CD4-positive, alpha-beta T cell (primary cell): ENCODE measurements at regions not wholly inside any gene's neighbourhood (a gene's known extent, or its start where the extent isn't known, plus 50 kb on each side); places are given as distances from the start of the nearest gene placed in this dataset.
"Not testable (repeated sequence)": the region's sequence is repeated elsewhere in the genome, so short reads cannot be mapped to it uniquely, and the experiment has no call there.

Experiments used
- ATAC-seq: fragments of 200-7000 bp; cut with Tn5 transposase; one replicate; pipeline ENCODE4 v1.10.0; 2022; ENCODE audit warnings: mild to moderate bottlenecking; ENCODE audit not compliant: poor library complexity
- CTCF ChIA-PET: fragments of 350-600 bp; sonication (Branson Sonifier 250); formaldehyde crosslinking; loops from one replicate; lab custom pipeline; 2021; ENCODE audit warnings: antibody characterized with exemption, inconsistent platforms; lab: Charles Lee
- POLR2A ChIA-PET: fragments of 350-600 bp; sonication (Branson Sonifier 250); formaldehyde crosslinking; loops from one replicate; lab custom pipeline; 2021; ENCODE audit warnings: antibody characterized with exemption, inconsistent platforms; lab: Charles Lee
- DNase-seq, 14 experiments: peaks; one replicate each; pipeline ENCODE4 v3.0.0-alpha.2; 2013 to 2020; ENCODE audit warnings: mixed read lengths in 2 of 14
- H3K27ac ChIP-seq, 2 donors: one replicate each; pipeline versions ENCODE4 v1.5.1 to v1.7.0; 2013; ENCODE audit warnings: low read length in 2 of 2, low read depth in 1 of 2, mild to moderate bottlenecking in 1 of 2
- H3K27me3 ChIP-seq, 2 experiments: 1 replicate in 1 of 2; 2 replicates in 1 of 2; pipeline versions ENCODE4 v1.6.1 to v1.7.0; 2013; ENCODE audit warnings: low read length in 2 of 2, control low read depth in 1 of 2, mild to moderate bottlenecking in 1 of 2, moderate library complexity in 1 of 2; ENCODE audit not compliant: insufficient read depth in 2 of 2, control insufficient read depth in 1 of 2
- H3K36me3 ChIP-seq: one replicate; pipeline ENCODE4 v1.6.1; 2013; ENCODE audit warnings: low read length, control low read depth; ENCODE audit not compliant: insufficient read depth
- H3K4me1 ChIP-seq: one replicate; pipeline ENCODE4 v1.6.1; 2013; ENCODE audit warnings: low read length, control low read depth; ENCODE audit not compliant: insufficient read depth
- H3K4me3 ChIP-seq: one replicate; pipeline ENCODE4 v1.5.1; 2013; ENCODE audit warnings: mild to moderate bottlenecking, low read length, moderate library complexity
- H3K9me3 ChIP-seq, 2 experiments: 1 replicate in 1 of 2; 2 replicates in 1 of 2; pipeline versions ENCODE4 v1.6.1 to v1.7.0; 2013; ENCODE audit warnings: low read length in 2 of 2, mild to moderate bottlenecking in 2 of 2, control low read depth in 1 of 2, moderate library complexity in 1 of 2; ENCODE audit not compliant: control insufficient read depth in 1 of 2, insufficient read depth in 1 of 2
- H3K27ac Mint-ChIP-seq: one replicate; pipeline ENCODE4 v1.8.0; 2020; ENCODE audit warnings: mixed read lengths
- H3K27me3 Mint-ChIP-seq: one replicate; pipeline ENCODE4 v1.8.0; 2021; ENCODE audit warnings: mixed read lengths
- H3K36me3 Mint-ChIP-seq: one replicate; pipeline ENCODE4 v1.8.0; 2021; ENCODE audit warnings: low read depth, mixed read lengths
- H3K4me1 Mint-ChIP-seq: one replicate; pipeline ENCODE4 v1.8.0; 2021; ENCODE audit warnings: low read depth, mixed read lengths
- H3K4me3 Mint-ChIP-seq: one replicate; pipeline ENCODE4 v1.8.0; 2020; ENCODE audit warnings: mild to moderate bottlenecking, mixed read lengths
- H3K9me3 Mint-ChIP-seq: one replicate; pipeline ENCODE4 v1.8.0; 2020; ENCODE audit warnings: mixed read lengths
- intact Hi-C, 2 experiments: fragments of 100-400 bp; cut with DNase I in 1 of 2; cut with micrococcal nuclease in 1 of 2; formaldehyde crosslinking; loops; one replicate each; pipeline versions ENCODE4 v1.15.1 to v1.9.0; 2023 to 2025; cut with DNase I, micrococcal nuclease

DNA sequence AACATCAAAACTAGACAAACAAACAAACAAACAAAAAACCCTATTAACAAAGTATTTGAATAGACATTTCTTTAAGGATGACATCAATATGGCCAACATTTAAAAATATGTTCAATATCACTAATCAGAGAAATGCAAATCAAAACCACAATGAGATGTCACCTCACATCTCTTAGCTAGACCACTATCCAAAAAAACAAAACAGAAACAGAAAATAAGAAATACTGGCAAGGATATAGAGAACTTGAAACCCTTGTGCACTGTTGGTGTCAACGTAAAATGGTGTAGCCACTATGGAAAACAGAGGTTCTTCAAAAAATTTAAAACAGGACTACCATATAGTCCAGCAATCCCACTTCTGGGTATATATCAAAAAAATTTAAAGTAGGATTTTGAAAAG is 308.2 kb downstream of the SPATA31A1 start:
- H3K36me3 ChIP-seq, result not testable (repeated sequence)

DNA sequence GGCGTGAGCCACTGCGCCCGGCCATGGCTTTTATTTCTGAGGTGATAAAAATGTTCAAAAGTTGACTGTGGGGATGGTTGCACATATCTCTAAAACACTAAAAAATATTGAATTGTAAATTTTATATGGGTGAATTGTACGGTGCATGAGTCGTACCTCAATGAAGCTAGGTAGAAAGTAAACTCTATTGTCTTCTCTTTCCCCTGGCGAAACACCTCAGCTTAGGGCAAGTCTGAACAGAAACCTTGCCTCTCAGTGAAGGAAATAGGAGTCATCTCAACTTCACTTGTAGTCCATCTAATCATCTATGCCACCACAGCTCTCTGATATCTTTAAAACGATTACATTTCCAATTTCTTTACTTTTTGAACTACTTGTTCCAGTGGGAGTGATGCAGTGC is 309.6 kb downstream of the SPATA31A1 start:
- H3K4me3 ChIP-seq, CTCF ChIA-PET, H3K9me3 ChIP-seq, POLR2A ChIA-PET, DNase-seq, H3K36me3 ChIP-seq, H3K36me3 Mint-ChIP-seq, H3K4me1 ChIP-seq, H3K27ac ChIP-seq, H3K27ac Mint-ChIP-seq, ATAC-seq, H3K4me3 Mint-ChIP-seq, intact Hi-C loops, H3K9me3 Mint-ChIP-seq, H3K27me3 ChIP-seq, H3K27me3 Mint-ChIP-seq, H3K4me1 Mint-ChIP-seq: not testable (repeated sequence)

More for the DNA sequence above, 308.2 kb downstream of the SPATA31A1 start:
- H3K27ac Mint-ChIP-seq, H3K27me3 Mint-ChIP-seq, H3K9me3 Mint-ChIP-seq, H3K4me3 ChIP-seq, POLR2A ChIA-PET, H3K36me3 Mint-ChIP-seq, H3K4me1 Mint-ChIP-seq, H3K27ac ChIP-seq, H3K4me3 Mint-ChIP-seq, H3K27me3 ChIP-seq, intact Hi-C loops, H3K4me1 ChIP-seq, ATAC-seq, H3K9me3 ChIP-seq, DNase-seq, CTCF ChIA-PET: not testable (repeated sequence)

DNA sequence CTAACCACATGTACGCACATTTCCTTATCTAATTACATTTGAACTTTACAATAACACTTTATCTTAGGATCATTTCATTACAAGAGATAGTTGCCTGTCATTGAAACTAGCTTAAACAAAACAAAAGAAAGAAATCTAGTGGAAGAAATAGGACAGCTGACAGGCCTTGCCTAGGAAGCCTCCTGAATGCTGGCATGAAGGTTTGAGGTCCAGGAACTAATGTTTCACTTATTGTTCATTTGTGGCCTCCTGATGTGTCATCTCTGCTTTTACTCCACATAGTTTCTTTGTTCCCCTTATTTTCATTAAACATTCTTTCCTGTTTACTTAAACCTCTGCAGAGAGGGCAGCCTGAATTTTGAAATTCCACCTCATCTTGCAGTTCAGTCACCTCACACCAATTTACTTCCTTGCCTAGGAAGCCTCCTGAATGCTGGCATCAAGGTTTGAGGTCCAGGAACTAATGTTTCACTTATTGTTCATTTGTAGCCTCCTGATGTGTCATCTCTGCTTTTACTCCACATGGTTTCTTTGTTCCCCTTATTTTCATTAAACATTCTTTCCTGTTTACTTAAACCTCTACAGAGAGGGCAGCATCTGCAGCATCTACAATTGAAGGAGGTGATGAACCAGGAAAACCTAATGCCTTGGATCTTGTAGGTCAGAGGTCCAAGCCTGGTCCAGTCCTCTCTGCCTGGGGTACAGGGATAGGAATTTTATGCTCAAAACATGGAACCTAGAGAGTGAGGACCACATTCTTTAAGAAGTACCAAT is 319.2 kb downstream of the SPATA31A1 start:
- H3K27ac ChIP-seq, H3K27me3 Mint-ChIP-seq, H3K36me3 Mint-ChIP-seq, H3K9me3 ChIP-seq, H3K4me1 Mint-ChIP-seq, POLR2A ChIA-PET, CTCF ChIA-PET, H3K4me1 ChIP-seq, ATAC-seq, intact Hi-C loops, H3K4me3 Mint-ChIP-seq, H3K27me3 ChIP-seq, H3K36me3 ChIP-seq, DNase-seq, H3K27ac Mint-ChIP-seq, H3K4me3 ChIP-seq, H3K9me3 Mint-ChIP-seq: not testable (repeated sequence)

DNA sequence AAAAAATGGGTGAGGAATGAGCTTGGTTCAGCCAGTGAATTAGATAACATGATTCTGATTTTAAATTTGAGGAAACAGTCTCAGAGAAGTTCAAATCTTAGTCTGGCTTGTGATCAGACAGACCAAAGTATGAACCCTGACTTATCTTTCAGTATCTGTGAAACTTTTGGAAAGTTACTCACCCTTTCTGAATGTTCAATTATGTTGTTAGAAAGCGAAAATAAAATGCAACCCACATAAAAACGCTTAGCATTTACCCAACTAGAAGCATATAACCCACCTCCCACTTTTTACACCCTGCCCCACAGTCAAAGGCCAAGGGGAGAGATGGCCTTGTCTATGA is 319.7 kb downstream of the SPATA31A1 start:
- POLR2A ChIA-PET, ATAC-seq, H3K4me1 ChIP-seq, H3K9me3 Mint-ChIP-seq, H3K27ac Mint-ChIP-seq, H3K36me3 Mint-ChIP-seq, H3K27ac ChIP-seq, H3K4me3 Mint-ChIP-seq, H3K4me3 ChIP-seq, CTCF ChIA-PET, H3K27me3 Mint-ChIP-seq, DNase-seq, H3K4me1 Mint-ChIP-seq, H3K36me3 ChIP-seq, H3K9me3 ChIP-seq, H3K27me3 ChIP-seq, intact Hi-C loops: not testable (repeated sequence)

DNA sequence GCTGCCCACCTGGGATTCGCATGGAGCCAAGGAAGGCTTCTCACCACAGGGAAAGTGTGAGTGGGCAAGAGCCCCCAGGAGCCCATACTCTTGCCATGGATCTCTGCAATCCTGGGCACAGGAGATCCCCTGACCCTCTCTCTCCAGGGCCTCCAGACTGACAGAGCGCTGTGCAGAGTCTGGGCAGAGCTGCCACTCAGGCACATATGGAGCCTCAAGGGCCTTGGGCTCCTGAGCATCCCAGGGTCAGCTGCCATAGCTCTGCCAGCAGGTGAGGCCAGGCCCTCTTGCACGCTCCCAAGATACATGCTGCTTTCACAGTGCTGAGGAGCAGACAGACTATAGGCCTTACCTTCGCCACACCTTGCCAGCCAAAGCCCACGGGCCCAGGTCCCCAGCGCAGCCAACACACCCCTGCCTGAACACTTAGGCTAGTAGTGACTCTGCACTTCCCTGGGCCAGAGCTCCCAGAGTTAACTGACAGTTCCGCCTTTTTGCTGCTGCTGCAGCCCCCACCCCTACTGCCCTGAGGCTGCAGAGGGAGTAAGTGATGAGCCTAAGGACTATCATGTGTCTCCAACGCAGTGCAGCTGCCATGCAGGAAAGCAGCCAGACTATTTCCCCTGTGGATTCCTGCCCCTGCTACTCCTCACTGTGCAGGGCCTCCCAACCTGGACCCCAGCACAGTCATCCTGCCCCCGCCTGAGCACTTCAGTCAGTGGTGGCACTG is 323.2 kb downstream of the SPATA31A1 start:
- intact Hi-C loops, H3K36me3 ChIP-seq, CTCF ChIA-PET, H3K27me3 ChIP-seq, H3K27ac ChIP-seq, H3K27me3 Mint-ChIP-seq, H3K4me1 Mint-ChIP-seq, H3K4me3 ChIP-seq, H3K9me3 Mint-ChIP-seq, H3K9me3 ChIP-seq, H3K4me1 ChIP-seq, POLR2A ChIA-PET, DNase-seq, H3K4me3 Mint-ChIP-seq, H3K27ac Mint-ChIP-seq, H3K36me3 Mint-ChIP-seq, ATAC-seq: not testable (repeated sequence)

GRCh38 chr9:39680694-39681401 is 325.4 kb downstream of the SPATA31A1 start:
- CTCF ChIA-PET, DNase-seq, H3K4me3 Mint-ChIP-seq, H3K27ac ChIP-seq, H3K36me3 ChIP-seq, H3K27me3 Mint-ChIP-seq, H3K36me3 Mint-ChIP-seq, H3K9me3 ChIP-seq, intact Hi-C loops, H3K4me1 Mint-ChIP-seq, ATAC-seq, H3K4me1 ChIP-seq, H3K9me3 Mint-ChIP-seq, H3K4me3 ChIP-seq, POLR2A ChIA-PET, H3K27me3 ChIP-seq, H3K27ac Mint-ChIP-seq: not testable (repeated sequence)

DNA sequence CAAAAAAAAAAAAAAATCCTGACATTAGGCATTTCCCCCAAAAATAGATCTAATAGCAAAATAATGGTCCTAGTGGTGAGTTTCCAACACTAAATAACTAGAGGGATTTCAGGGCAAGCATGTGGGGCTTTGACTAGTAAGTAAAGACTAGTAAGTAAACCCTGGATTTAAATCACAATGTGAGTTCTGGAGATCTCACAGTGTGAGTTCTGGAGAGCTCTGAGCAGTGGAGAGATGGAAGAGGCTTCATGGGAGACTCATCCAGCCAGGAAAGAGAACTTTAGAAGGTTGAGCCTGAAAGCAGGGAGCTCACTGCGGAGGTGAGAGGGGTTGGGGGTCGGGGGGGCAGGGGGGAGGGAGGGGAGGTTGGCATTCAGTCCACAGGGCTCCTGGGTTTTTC is 373.4 kb downstream of the SPATA31A1 start:
- H3K36me3 ChIP-seq, H3K27me3 ChIP-seq, H3K36me3 Mint-ChIP-seq, CTCF ChIA-PET, H3K9me3 Mint-ChIP-seq, H3K27ac ChIP-seq, H3K4me1 Mint-ChIP-seq, ATAC-seq, intact Hi-C loops, H3K4me3 ChIP-seq, H3K27me3 Mint-ChIP-seq, POLR2A ChIA-PET, H3K4me3 Mint-ChIP-seq, H3K27ac Mint-ChIP-seq, DNase-seq, H3K9me3 ChIP-seq, H3K4me1 ChIP-seq: not testable (repeated sequence)
